Smooth muscle cell (in vitro differentiated cells): ENCODE measurements at regions not wholly inside any gene's neighbourhood (a gene's known extent, or its start where the extent isn't known, plus 50 kb on each side); places are given as distances from the start of the nearest gene placed in this dataset.

Experiments used
- DNase-seq: peaks from one replicate; lab custom pipeline; 2025; ENCODE audit not compliant: unreplicated experiment; lab: John Stamatoyannopoulos, UW
- H2AFZ ChIP-seq: fragments of 200-600 bp; sonication (generic); 2 replicates; pipeline ENCODE4 v1.6.0; 2016; ENCODE audit warnings: antibody characterized with exemption, low read depth, mild to moderate bottlenecking
- H3F3A ChIP-seq: fragments of 200-600 bp; sonication (generic); 2 replicates; pipeline ENCODE4 v1.6.0; 2017; ENCODE audit warnings: antibody characterized with exemption, low read depth
- H3K27ac ChIP-seq: fragments of 200-600 bp; sonication (generic); 2 replicates; pipeline ENCODE4 v1.5.1; 2016; ENCODE audit warnings: low read depth, mild to moderate bottlenecking
- H3K27me3 ChIP-seq: fragments of 200-600 bp; sonication (generic); 2 replicates; pipeline ENCODE4 v1.6.1; 2016; ENCODE audit warnings: low read depth, mild to moderate bottlenecking
- H3K36me3 ChIP-seq: fragments of 200-600 bp; sonication (generic); 2 replicates; pipeline ENCODE4 v1.5.1; 2016; ENCODE audit warnings: low read depth
- H3K4me1 ChIP-seq: fragments of 200-600 bp; sonication (generic); 2 replicates; pipeline ENCODE4 v1.5.1; 2016; ENCODE audit warnings: low read depth
- H3K4me2 ChIP-seq: fragments of 200-600 bp; sonication (generic); 2 replicates; pipeline ENCODE4 v1.6.0; 2016; ENCODE audit warnings: mild to moderate bottlenecking
- H3K4me3 ChIP-seq: fragments of 200-600 bp; sonication (generic); 2 replicates; pipeline ENCODE4 v1.5.1; 2016; ENCODE audit warnings: mild to moderate bottlenecking
- H3K79me2 ChIP-seq: fragments of 200-600 bp; sonication (generic); 2 replicates; pipeline ENCODE4 v1.6.0; 2016; ENCODE audit warnings: low read depth, mild to moderate bottlenecking
- H3K9ac ChIP-seq: fragments of 200-600 bp; sonication (generic); 2 replicates; pipeline ENCODE4 v1.6.0; 2016; ENCODE audit warnings: low read depth
- H3K9me3 ChIP-seq: fragments of 200-600 bp; sonication (generic); replicated peaks from 2 replicates; pipeline ENCODE4 v1.5.1; 2016; ENCODE audit warnings: low read depth
- H4K20me1 ChIP-seq: fragments of 200-600 bp; sonication (generic); 2 replicates; pipeline ENCODE4 v1.6.0; 2016; ENCODE audit warnings: low read depth
- CTCF ChIP-seq: fragments of 200-600 bp; sonication (generic); IDR thresholded peaks from 2 replicates; pipeline ENCODE4 v1.5.1; 2017; ENCODE audit warnings: borderline replicate concordance, mild to moderate bottlenecking, antibody characterized with exemption; ENCODE audit not compliant: insufficient read depth, poor library complexity, severe bottlenecking
- WGBS: methylation state at CpG from one replicate; pipeline ENCODE4 v1.1.7; 2016; ENCODE audit warnings: low lambda C conversion rate; 5-methylcytosine and 5-hydroxymethylcytosine counted together

- Histone ChIP-seq H2AFZ (no peak overlapping the region), H3K9ac (no peak overlapping the region), H3K36me3 (no peaks in the 10 kb centered on the region), H3K27me3 (no peaks in the 10 kb centered on the region), H3K27ac (no peak overlapping the region), H3F3A (no peaks in the 10 kb centered on the region), H3K9me3 (peaks cover 8% of the 10 kb centered on the region), H3K4me3 (no peak overlapping the region), H3K4me1 (no peaks in the 10 kb centered on the region), H3K4me2 (no peak overlapping the region), H4K20me1 (no peaks in the 10 kb centered on the region), H3K79me2 (no peaks in the 10 kb centered on the region)
- 91% methylated on average over 3 of the region's 3 CpGs for WGBS
- TF ChIP-seq CTCF, result no peak
- DNase-seq, result no peak
Observed at GRCh38 chr16:86025706-86026105, 126.7 kb downstream of the IRF8 start.

- Histone ChIP-seq H3K9ac (no peak overlapping the region), H3K79me2 (no peaks in the 10 kb centered on the region), H4K20me1 (no peaks in the 10 kb centered on the region), H3K27me3 (no peaks in the 10 kb centered on the region), H3K9me3 (peaks cover 8% of the 10 kb centered on the region), H3K4me3 (no peak overlapping the region), H2AFZ (no peak overlapping the region), H3K36me3 (no peaks in the 10 kb centered on the region), H3K4me2 (no peak overlapping the region), H3K4me1 (no peaks in the 10 kb centered on the region), H3K27ac (no peak overlapping the region), H3F3A (no peaks in the 10 kb centered on the region)
- no peak for DNase-seq
- no peak for TF ChIP-seq CTCF
- 90% methylated on average over 15 of the region's 15 CpGs for WGBS
Observed at GRCh38 chr16:86026171-86026910, 127.4 kb downstream of the IRF8 start.

- no peaks in the 10 kb centered on the region for H3K36me3 ChIP-seq
- H4K20me1 ChIP-seq, result no peaks in the 10 kb centered on the region
- H3K9ac ChIP-seq, result no peak overlapping the region
- H3F3A ChIP-seq, result no peaks in the 10 kb centered on the region
- WGBS, result 72% methylated on average over 7 of the region's 7 CpGs
- no peak overlapping the region for H3K27ac ChIP-seq
- peaks cover under 1% of the 10 kb centered on the region for H3K4me1 ChIP-seq
- H3K79me2 ChIP-seq, result no peaks in the 10 kb centered on the region
- no peak for TF ChIP-seq CTCF
- H3K27me3 ChIP-seq, result no peaks in the 10 kb centered on the region
- no peak overlapping the region for H2AFZ ChIP-seq
- DNase-seq, result no peak
- H3K4me2 ChIP-seq, result no peak overlapping the region
- peaks cover 8% of the 10 kb centered on the region for H3K9me3 ChIP-seq
- no peak overlapping the region for H3K4me3 ChIP-seq
Observed at GRCh38 chr16:86026916-86027315, 128.0 kb downstream of the IRF8 start.

GRCh38 chr16:86027373-86028126 is 128.6 kb downstream of the IRF8 start:
- Histone ChIP-seq H3K4me1 (peaks cover 7% of the 10 kb centered on the region), H3K27ac (no peak overlapping the region), H3K9ac (no peak overlapping the region), H3K9me3 (peaks cover 8% of the 10 kb centered on the region), H3F3A (no peaks in the 10 kb centered on the region), H3K36me3 (no peaks in the 10 kb centered on the region), H3K79me2 (no peaks in the 10 kb centered on the region), H2AFZ (no peak overlapping the region), H4K20me1 (no peaks in the 10 kb centered on the region), H3K4me3 (no peak overlapping the region), H3K4me2 (no peak overlapping the region), H3K27me3 (no peaks in the 10 kb centered on the region)
- no peak for TF ChIP-seq CTCF
- WGBS, result 94% methylated on average over 11 of the region's 11 CpGs
- no peak for DNase-seq
